ENCODE measurements at regions not wholly inside any gene's neighbourhood (a gene's known extent, or its start where the extent isn't known, plus 50 kb on each side); places are given as distances from the start of the nearest gene placed in this dataset.

DNA sequence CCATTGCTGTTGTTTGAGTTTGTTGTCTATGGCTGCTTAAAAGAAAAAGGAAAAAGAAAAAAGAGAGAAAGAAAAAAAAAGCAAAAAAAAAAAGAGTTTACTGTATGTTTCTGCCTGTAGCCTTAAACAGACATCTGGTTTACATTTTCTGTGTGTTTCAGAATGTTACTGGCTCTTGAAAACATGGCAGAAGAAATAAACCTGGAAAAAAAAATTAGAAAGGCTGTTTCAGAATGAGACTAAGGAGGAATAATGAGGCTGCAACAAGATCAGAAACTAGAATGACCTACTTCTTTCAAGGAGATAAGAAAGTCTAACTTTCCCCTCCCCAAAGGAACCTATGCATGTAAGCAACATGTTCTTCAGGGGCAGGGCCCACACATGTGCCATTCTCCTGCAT, 292.1 kb downstream of the DIPK2A start:
- Histone ChIP-seq H3K36me3 (no peaks in the 10 kb centered on the region), H3K9me3 (no peaks in the 10 kb centered on the region), H3K4me3 (no peak overlapping the region), H3K27ac (no peak overlapping the region), H3K4me1 (ENCODE audit: control insufficient read depth in 1 of 2, low read depth in 2 of 2) (peaks cover 9 to 10% of the 10 kb centered on the region in 2 donors), H3K27me3 (replicated peaks; ENCODE audit: insufficient read depth) (no peaks in the 10 kb centered on the region)
- no peak for DNase-seq (ENCODE audit: low spot score)
- TF ChIP-seq, protein P1, sequence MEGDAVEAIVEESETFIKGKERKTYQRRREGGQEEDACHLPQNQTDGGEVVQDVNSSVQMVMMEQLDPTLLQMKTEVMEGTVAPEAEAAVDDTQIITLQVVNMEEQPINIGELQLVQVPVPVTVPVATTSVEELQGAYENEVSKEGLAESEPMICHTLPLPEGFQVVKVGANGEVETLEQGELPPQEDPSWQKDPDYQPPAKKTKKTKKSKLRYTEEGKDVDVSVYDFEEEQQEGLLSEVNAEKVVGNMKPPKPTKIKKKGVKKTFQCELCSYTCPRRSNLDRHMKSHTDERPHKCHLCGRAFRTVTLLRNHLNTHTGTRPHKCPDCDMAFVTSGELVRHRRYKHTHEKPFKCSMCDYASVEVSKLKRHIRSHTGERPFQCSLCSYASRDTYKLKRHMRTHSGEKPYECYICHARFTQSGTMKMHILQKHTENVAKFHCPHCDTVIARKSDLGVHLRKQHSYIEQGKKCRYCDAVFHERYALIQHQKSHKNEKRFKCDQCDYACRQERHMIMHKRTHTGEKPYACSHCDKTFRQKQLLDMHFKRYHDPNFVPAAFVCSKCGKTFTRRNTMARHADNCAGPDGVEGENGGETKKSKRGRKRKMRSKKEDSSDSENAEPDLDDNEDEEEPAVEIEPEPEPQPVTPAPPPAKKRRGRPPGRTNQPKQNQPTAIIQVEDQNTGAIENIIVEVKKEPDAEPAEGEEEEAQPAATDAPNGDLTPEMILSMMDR (IDR thresholded peaks at IDR 0.05) = no peak
- no peak for ATAC-seq (ENCODE audit: insufficient number of reproducible peaks, low FRiP score, low read depth)

DNA sequence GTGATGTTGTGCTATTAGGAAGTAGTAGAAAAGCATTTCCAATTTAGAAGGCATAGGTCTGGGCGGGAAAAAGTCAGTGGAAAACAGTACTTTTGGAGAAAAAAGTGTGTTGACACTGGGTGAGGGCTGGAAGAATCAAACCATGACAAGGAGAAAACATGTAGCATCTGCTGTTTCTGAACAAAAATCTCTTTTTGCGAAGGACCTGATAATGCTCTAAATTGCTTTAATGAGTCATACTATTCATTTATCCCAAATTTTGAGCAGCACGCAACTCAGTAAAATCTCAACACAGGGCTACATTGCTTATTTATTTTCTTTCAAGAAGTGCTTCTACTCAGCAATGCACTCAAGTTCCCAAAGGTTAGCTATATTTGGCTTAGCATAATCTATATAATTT, 292.7 kb downstream of the DIPK2A start:
- Histone ChIP-seq H3K9me3 (no peaks in the 10 kb centered on the region), H3K27me3 (replicated peaks; ENCODE audit: insufficient read depth) (no peaks in the 10 kb centered on the region), H3K36me3 (no peaks in the 10 kb centered on the region), H3K4me1 (ENCODE audit: control insufficient read depth in 1 of 2, low read depth in 2 of 2) (peaks cover 9 to 10% of the 10 kb centered on the region in 2 donors), H3K4me3 (no peak overlapping the region), H3K27ac (no peak overlapping the region)
- ATAC-seq (ENCODE audit: insufficient number of reproducible peaks, low FRiP score, low read depth) (no peak), DNase-seq (ENCODE audit: low spot score) (no peak)
- TF ChIP-seq, protein P1 (IDR thresholded peaks at IDR 0.05) = no peak

DNA sequence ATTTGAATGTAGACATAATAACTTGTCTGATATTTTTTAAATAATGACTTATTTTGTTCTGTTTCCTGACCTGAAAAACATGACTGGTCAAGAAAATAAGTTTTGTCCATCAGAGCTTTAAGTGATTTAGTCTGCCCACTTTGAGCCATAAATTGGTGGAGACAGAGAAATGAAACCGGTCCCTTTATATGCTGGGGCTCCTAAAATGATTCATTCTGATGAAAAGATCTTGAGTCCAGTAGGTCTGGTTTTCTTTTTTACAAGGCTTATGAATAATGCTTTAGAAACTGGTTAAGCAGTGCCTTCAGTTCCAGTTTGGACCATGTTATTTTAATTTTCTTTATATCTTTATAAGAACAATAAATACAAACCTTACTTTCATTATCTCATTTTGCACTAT, 293.2 kb downstream of the DIPK2A start:
- Histone ChIP-seq H3K9me3 (no peaks in the 10 kb centered on the region), H3K27me3 (replicated peaks; ENCODE audit: insufficient read depth) (no peaks in the 10 kb centered on the region), H3K27ac (no peak overlapping the region), H3K4me3 (no peak overlapping the region), H3K4me1 (ENCODE audit: control insufficient read depth in 1 of 2, low read depth in 2 of 2) (peaks cover 9 to 10% of the 10 kb centered on the region in 2 donors), H3K36me3 (no peaks in the 10 kb centered on the region)
- TF ChIP-seq, protein P1 (IDR thresholded peaks at IDR 0.05) = no peak
- ATAC-seq (ENCODE audit: insufficient number of reproducible peaks, low FRiP score, low read depth) (no peak), DNase-seq (ENCODE audit: low spot score) (no peak)

DNA sequence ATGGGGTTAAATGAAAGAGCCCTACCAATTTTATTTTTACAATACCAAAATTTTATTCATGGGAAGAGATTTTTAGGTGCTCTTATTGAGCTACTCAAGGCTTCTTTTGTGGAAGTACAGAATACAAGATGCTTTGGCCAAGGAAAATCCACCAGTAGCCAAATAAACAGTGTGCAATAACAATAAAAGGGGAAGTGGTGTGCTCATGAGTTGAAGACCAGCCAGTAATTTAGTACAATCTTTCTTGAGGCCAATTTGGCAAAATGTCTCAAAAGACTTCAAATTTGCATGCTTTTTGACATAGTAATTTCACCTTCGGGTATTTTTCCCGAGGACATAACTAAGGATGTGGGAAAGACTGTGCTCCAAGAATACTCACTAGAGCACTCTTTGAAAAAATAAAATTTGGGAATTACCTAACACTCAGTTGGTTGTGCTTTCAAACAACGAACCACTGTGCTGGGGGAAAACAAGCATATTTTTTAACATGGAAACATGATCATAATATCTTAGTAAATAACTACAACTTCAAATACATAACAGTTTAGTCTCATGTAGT, 294.0 kb downstream of the DIPK2A start:
- Histone ChIP-seq H3K4me3 (peak overlapping the region; percentile 42), H3K27ac (no peak overlapping the region), H3K27me3 (replicated peaks; ENCODE audit: insufficient read depth) (no peaks in the 10 kb centered on the region), H3K9me3 (no peaks in the 10 kb centered on the region), H3K36me3 (no peaks in the 10 kb centered on the region), H3K4me1 (ENCODE audit: control insufficient read depth in 1 of 2, low read depth in 2 of 2) (peaks cover 9 to 10% of the 10 kb centered on the region in 2 donors)
- no peak for DNase-seq (ENCODE audit: low spot score)
- TF ChIP-seq, protein P1 (IDR thresholded peaks at IDR 0.05) = no peak
- peak; percentile 79 for ATAC-seq (ENCODE audit: insufficient number of reproducible peaks, low FRiP score, low read depth)

DNA sequence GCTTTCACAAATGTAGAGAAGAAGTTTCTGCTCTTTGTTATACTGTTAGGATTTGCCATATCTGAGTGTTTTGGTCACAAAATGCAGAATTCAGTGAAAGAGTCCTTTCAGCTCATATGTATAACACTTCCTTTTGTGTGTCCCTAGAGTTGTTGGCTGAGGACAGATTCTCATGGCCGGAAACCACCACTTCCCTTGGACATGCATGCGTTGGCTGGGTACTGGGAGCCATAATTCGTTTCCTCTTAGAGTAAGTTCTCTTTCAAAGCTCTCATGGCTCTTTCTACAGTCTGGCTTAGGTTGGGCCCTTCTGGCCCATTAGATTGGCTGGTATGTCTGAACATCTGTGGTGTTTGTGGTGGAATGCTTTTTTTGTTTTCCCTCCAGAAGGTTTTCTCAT, 298.5 kb downstream of the DIPK2A start:
- H3K9me3 ChIP-seq = no peaks in the 10 kb centered on the region
- DNase-seq (ENCODE audit: low spot score) = no peak
- TF ChIP-seq, protein P1 (IDR thresholded peaks at IDR 0.05) = no peak

More for the DNA sequence above, 298.5 kb downstream of the DIPK2A start:
- no peak for ATAC-seq (ENCODE audit: insufficient number of reproducible peaks, low FRiP score, low read depth)
- H3K4me1 ChIP-seq (ENCODE audit: control insufficient read depth in 1 of 2, low read depth in 2 of 2) = peaks cover 8 to 9% of the 10 kb centered on the region in 2 donors
- no peak overlapping the region for H3K27ac ChIP-seq
- H3K36me3 ChIP-seq = no peaks in the 10 kb centered on the region
- no peak overlapping the region for H3K4me3 ChIP-seq
- no peaks in the 10 kb centered on the region for H3K27me3 ChIP-seq (replicated peaks; ENCODE audit: insufficient read depth)
